Activated T-cell treated with anti-CD3 and anti-CD28 coated beads, Interleukin-2, amount 50 U/mL, for 72 hours (primary cell): ENCODE measurements at regions not wholly inside any gene's neighbourhood (a gene's known extent, or its start where the extent isn't known, plus 50 kb on each side); places are given as distances from the start of the nearest gene placed in this dataset.

ENCODE experiments used
- ATAC-seq, 2 donors: fragments of 150-1000 bp; cut with Tn5 transposase; replicated peaks in 1 of 2; 2 replicates each; pipeline ENCODE4 v1.10.0; 2021; ENCODE audit warnings: moderate library complexity in 2 of 2, mild to moderate bottlenecking in 1 of 2
- DNase-seq, 2 donors: peaks; one replicate each; pipeline ENCODE4 v3.0.0; 2021 to 2022; ENCODE audit warnings: mixed read lengths in 1 of 2
- H3K27ac Mint-ChIP-seq: one replicate; pipeline ENCODE4 v1.8.0; 2022; ENCODE audit warnings: mild to moderate bottlenecking, moderate library complexity, mixed read lengths
- H3K27me3 Mint-ChIP-seq: one replicate; pipeline ENCODE4 v1.8.0; 2022; ENCODE audit warnings: low read depth, mixed read lengths
- H3K36me3 Mint-ChIP-seq, 2 donors: one replicate each; pipeline ENCODE4 v1.8.0; 2022; ENCODE audit warnings: mixed read lengths in 2 of 2, mild to moderate bottlenecking in 1 of 2; ENCODE audit not compliant: insufficient read depth in 2 of 2
- H3K4me1 Mint-ChIP-seq: one replicate; pipeline ENCODE4 v1.8.0; 2022; ENCODE audit warnings: low read depth, mixed read lengths
- H3K4me3 Mint-ChIP-seq, 2 donors: one replicate each; pipeline ENCODE4 v1.8.0; 2022; ENCODE audit warnings: mild to moderate bottlenecking in 2 of 2, mixed read lengths in 2 of 2, moderate library complexity in 2 of 2
- H3K9me3 Mint-ChIP-seq, 2 donors: one replicate each; pipeline ENCODE4 v1.8.0; 2022; ENCODE audit warnings: mixed read lengths in 2 of 2

DNA sequence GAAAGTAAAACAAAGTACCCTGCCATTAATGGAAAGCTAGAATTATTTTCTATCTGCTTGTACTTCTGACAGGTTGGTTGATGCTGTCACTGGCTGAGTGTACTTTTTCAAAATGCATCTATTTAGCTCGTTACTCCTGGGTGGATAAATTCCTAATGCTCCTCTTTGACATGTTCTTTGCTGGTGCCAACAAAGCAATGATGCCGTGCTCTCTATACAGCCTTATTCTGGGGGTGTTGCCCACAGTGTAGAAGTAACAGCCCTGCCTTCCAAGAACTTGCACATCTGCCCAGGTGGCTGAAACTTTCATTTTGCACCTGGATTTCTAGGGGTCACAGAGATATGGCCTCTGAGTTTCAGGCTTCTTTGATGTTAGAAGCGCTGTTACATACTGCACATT is 132.4 kb downstream of the SLC4A3 start:
- ATAC-seq (no peak), DNase-seq (no peak)
- H3K9me3 Mint-ChIP-seq: peaks cover 0 to 2% of the 10 kb centered on the region in 2 donors
- H3K4me3 Mint-ChIP-seq: no peak overlapping the region
- H3K27ac Mint-ChIP-seq: no peak overlapping the region
- H3K27me3 Mint-ChIP-seq: peaks cover 9% of the 10 kb centered on the region
- no peaks in the 10 kb centered on the region for H3K36me3 Mint-ChIP-seq
- H3K4me1 Mint-ChIP-seq: no peaks in the 10 kb centered on the region

DNA sequence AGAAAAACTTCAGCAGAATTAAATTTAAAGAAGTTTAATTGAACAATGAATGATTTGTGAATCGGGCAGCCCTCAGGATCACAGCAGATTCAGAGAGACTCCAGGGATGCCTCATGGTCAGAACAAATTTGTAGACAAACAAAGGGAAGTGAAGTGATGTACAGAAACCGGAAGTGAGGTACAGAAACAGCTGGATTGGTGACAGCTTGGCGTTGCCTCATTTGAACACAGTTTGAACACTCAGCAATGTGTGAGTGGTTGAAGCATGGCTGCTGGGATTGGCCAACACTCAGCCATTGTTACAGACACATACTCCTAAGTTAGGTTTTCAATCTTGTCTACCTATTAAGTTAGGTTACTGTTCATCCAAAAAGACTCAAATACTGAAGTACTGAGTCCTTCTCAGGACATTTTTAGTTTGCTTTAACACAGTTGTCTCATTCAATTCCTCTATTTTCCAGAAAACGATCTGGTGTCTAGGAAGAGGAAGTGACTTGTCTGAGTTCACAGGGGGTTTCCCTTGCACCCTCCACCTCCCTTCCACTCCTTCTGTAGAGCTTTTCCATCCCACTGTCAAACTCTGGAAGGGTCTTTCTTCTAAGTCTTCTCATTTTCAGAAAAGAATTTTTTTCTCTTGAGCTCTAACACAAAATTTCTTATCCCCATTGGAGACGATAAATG is 137.9 kb downstream of the SLC4A3 start:
- H3K27me3 Mint-ChIP-seq: peaks cover 8% of the 10 kb centered on the region
- peaks cover 2 to 3% of the 10 kb centered on the region in 2 donors for H3K9me3 Mint-ChIP-seq
- H3K4me1 Mint-ChIP-seq: no peaks in the 10 kb centered on the region
- no peak overlapping the region for H3K4me3 Mint-ChIP-seq
- H3K27ac Mint-ChIP-seq: no peak overlapping the region
- no peaks in the 10 kb centered on the region for H3K36me3 Mint-ChIP-seq
- DNase-seq (no peak), ATAC-seq (no peak)

GRCh38 chr2:219766658-219767057 is 139.2 kb downstream of the SLC4A3 start:
- peaks cover 2 to 3% of the 10 kb centered on the region in 2 donors for H3K9me3 Mint-ChIP-seq

GRCh38 chr2:219769090-219769910 is 141.9 kb downstream of the SLC4A3 start:
- Mint-ChIP-seq H3K27me3 (no peaks in the 10 kb centered on the region), H3K4me3 (no peak overlapping the region), H3K4me1 (no peaks in the 10 kb centered on the region), H3K9me3 (peaks cover 2 to 3% of the 10 kb centered on the region in 2 donors), H3K36me3 (no peaks in the 10 kb centered on the region), H3K27ac (no peak overlapping the region)
- DNase-seq (no peak), ATAC-seq (no peak)

More at GRCh38 chr2:219766658-219767057, 139.2 kb downstream of the SLC4A3 start:
- Mint-ChIP-seq H3K27me3 (no peaks in the 10 kb centered on the region), H3K4me3 (no peak overlapping the region), H3K4me1 (no peaks in the 10 kb centered on the region), H3K36me3 (no peaks in the 10 kb centered on the region), H3K27ac (no peak overlapping the region)
- DNase-seq (no peak), ATAC-seq (no peak)

- Mint-ChIP-seq H3K4me3 (no peak overlapping the region), H3K27ac (no peak overlapping the region), H3K36me3 (no peaks in the 10 kb centered on the region), H3K9me3 (peaks cover 2 to 3% of the 10 kb centered on the region in 2 donors), H3K4me1 (no peaks in the 10 kb centered on the region), H3K27me3 (peaks cover 8% of the 10 kb centered on the region)
- ATAC-seq: no peak
- no peak for DNase-seq
Observed at GRCh38 chr2:219772103-219772635, 144.7 kb downstream of the SLC4A3 start.

DNA sequence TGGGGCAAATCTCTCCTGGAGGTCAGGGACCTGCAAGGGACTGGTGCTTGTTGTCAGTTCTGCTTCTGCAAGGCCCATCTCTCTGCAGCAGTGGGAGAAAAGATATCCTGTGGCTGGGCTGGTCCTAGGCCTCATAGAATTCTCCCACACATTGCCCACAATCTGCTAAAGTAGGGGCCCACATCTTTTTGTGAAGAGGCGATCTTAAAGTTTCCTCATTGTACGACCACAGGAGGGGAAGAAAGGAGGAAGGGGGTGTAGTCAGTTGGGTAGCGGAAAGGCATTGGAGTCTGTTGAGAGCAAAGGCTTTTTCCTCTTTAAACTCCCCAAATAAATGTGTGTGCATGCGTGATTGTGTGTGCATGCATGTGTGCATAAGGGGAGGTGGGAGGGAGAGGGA is 145.3 kb downstream of the SLC4A3 start:
- H3K4me3 Mint-ChIP-seq: no peak overlapping the region
- H3K36me3 Mint-ChIP-seq: no peaks in the 10 kb centered on the region
- peaks cover 8% of the 10 kb centered on the region for H3K27me3 Mint-ChIP-seq
- H3K27ac Mint-ChIP-seq: no peak overlapping the region
- H3K9me3 Mint-ChIP-seq: peaks cover 2 to 3% of the 10 kb centered on the region in 2 donors
- H3K4me1 Mint-ChIP-seq: no peaks in the 10 kb centered on the region
- DNase-seq: no peak
- no peak for ATAC-seq

GRCh38 chr2:219775506-219775905 is 148.1 kb downstream of the SLC4A3 start:
- DNase-seq (no peak), ATAC-seq (no peak)
- Mint-ChIP-seq H3K27me3 (peaks cover 8% of the 10 kb centered on the region), H3K36me3 (no peaks in the 10 kb centered on the region), H3K4me3 (no peak overlapping the region), H3K27ac (no peak overlapping the region), H3K4me1 (no peaks in the 10 kb centered on the region), H3K9me3 (no peaks in the 10 kb centered on the region)

GRCh38 chr2:219777388-219777787 is 150.0 kb downstream of the SLC4A3 start:
- Mint-ChIP-seq H3K4me1 (no peaks in the 10 kb centered on the region), H3K27ac (no peak overlapping the region), H3K27me3 (peaks cover 8% of the 10 kb centered on the region), H3K9me3 (no peaks in the 10 kb centered on the region), H3K4me3 (no peak overlapping the region), H3K36me3 (no peaks in the 10 kb centered on the region)
- ATAC-seq: no peak
- no peak for DNase-seq

DNA sequence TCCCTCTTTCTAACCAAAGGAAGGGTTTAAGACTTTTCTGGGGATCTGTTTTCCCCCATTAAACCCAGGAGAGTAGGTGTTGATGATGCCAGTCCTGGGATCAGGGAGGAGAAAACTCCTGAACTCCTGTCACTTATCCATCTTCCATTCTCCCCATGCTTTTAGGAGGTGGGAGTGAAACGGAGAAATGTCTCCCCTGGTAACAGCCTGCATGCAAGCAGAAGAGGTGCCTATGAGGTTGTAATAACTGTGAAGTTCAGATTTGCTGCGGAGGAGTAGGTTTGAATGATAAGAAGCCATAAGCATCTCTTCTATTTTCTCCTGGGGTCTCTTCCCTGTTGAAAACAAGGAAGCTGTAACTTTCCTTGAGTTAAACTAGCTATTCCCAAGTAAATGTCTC is 150.8 kb downstream of the SLC4A3 start:
- Mint-ChIP-seq H3K36me3 (no peaks in the 10 kb centered on the region), H3K4me3 (no peak overlapping the region), H3K9me3 (no peaks in the 10 kb centered on the region), H3K27me3 (peaks cover 8% of the 10 kb centered on the region), H3K27ac (no peak overlapping the region), H3K4me1 (no peaks in the 10 kb centered on the region)
- DNase-seq (no peak), ATAC-seq (no peak)

DNA sequence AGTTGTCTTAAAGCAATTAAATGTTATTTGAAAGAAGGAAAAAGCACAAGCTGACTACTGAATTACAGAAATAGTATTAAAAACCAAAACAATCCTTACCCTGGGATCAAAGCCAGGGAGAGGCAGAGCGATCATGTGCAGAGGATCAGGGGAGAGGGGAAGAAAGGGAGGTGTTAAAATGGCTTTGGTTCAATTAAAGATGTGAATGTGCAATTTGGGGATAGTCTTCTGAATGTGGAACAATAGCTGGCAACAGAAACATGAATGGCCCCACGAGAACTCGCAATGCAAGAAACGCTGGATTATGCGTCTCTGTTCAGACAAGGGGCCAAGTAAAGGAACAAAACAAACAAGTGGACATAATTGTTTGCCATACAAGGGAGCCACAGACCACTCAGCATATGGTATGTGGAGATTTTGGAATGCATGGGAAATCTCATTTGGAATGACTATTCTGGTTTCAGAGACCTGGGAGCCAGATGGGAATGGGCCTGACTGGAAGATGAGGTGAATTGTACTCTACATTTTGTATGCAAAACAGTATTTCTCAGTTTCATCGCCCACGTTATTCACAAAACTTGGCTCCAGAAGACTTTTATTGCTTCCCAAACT is 155.4 kb downstream of the SLC4A3 start:
- DNase-seq: no peak
- Mint-ChIP-seq H3K27ac (no peak overlapping the region), H3K4me3 (no peak overlapping the region), H3K27me3 (peaks cover 4% of the 10 kb centered on the region), H3K4me1 (no peaks in the 10 kb centered on the region), H3K36me3 (no peaks in the 10 kb centered on the region), H3K9me3 (no peaks in the 10 kb centered on the region)
- no peak for ATAC-seq

GRCh38 chr2:219783359-219783975 is 156.0 kb downstream of the SLC4A3 start:
- no peak for ATAC-seq

DNA sequence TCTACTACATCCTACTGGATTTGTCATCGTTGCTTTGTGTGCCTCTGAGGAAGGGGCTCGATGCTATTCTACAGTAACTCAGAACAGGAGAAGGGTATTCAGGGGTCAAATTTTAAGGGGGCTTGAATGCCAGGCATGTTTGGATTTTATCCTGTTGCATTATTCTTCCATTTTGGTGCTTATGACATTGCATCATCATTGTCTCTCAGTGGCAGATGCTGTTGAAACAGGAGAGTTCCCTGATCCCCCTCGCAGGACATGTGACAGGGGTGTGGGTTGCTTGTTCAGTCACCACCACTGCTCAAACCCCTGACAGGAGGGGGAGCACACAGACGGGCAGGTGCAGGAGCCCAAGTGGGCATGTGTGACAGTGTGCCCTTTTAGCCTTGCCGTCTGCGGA is 156.7 kb downstream of the SLC4A3 start:
- Mint-ChIP-seq H3K4me3 (no peak overlapping the region), H3K36me3 (no peaks in the 10 kb centered on the region), H3K9me3 (no peaks in the 10 kb centered on the region), H3K27ac (no peak overlapping the region), H3K4me1 (no peaks in the 10 kb centered on the region), H3K27me3 (peaks cover 4% of the 10 kb centered on the region)
- no peak for ATAC-seq
- DNase-seq: no peak

More at GRCh38 chr2:219783359-219783975, 156.0 kb downstream of the SLC4A3 start:
- no peak overlapping the region for H3K27ac Mint-ChIP-seq
- H3K36me3 Mint-ChIP-seq: no peaks in the 10 kb centered on the region
- H3K9me3 Mint-ChIP-seq: no peaks in the 10 kb centered on the region
- peaks cover 4% of the 10 kb centered on the region for H3K27me3 Mint-ChIP-seq
- no peak for DNase-seq
- H3K4me3 Mint-ChIP-seq: no peak overlapping the region
- no peaks in the 10 kb centered on the region for H3K4me1 Mint-ChIP-seq

DNA sequence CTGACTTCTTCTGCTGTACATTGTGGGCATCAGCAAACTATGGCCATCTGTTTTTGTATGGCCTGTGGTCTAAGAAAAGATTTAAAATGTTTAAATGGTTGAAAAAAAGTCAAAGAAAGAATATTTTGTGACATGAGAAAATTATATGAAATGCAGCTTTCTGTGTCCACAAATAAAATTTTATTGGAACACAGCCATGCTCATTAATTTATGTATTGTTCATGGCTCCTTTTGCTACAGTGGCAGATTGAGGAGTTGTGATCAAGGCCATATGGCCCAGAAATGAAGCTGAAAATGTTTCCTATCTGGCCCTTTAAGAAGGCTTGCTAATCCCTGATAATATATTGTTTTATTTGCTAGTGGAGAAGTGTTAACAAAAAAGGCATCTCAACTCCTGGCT is 162.0 kb downstream of the SLC4A3 start:
- Mint-ChIP-seq H3K27ac (no peak overlapping the region), H3K9me3 (no peaks in the 10 kb centered on the region), H3K27me3 (peaks cover 4% of the 10 kb centered on the region), H3K4me1 (no peaks in the 10 kb centered on the region), H3K36me3 (no peaks in the 10 kb centered on the region), H3K4me3 (no peak overlapping the region)
- ATAC-seq (no peak), DNase-seq (no peak)
